ENCODE measurements at regions not wholly inside any gene's neighbourhood (a gene's known extent, or its start where the extent isn't known, plus 50 kb on each side); places are given as distances from the start of the nearest gene placed in this dataset.

GRCh38 chr5:98060148-98060547 lies 713.3 kb upstream of the RGMB start:
- ATAC-seq (no peak), DNase-seq (no peak)
- H3K27ac Mint-ChIP-seq, result no peak overlapping the region
- ChIA-PET POLR2A (no interaction called here), CTCF (no interaction called here)
- H3K9me3 Mint-ChIP-seq (ENCODE audit: low read depth), result no peaks in the 10 kb centered on the region
- intact Hi-C loops (cut with DNase I, micrococcal nuclease), result no loop called here
- no peaks in the 10 kb centered on the region for H3K4me1 Mint-ChIP-seq
- peaks cover 2% of the 10 kb centered on the region for H3K27me3 Mint-ChIP-seq
- H3K4me3 Mint-ChIP-seq, result no peak overlapping the region
- no peaks in the 10 kb centered on the region for H3K36me3 Mint-ChIP-seq (ENCODE audit: low read depth)

GRCh38 chr5:98064118-98064685 lies 709.3 kb upstream of the RGMB start:
- Mint-ChIP-seq H3K4me1 (no peaks in the 10 kb centered on the region), H3K27me3 (peaks cover 14% of the 10 kb centered on the region), H3K36me3 (ENCODE audit: low read depth) (no peaks in the 10 kb centered on the region), H3K9me3 (ENCODE audit: low read depth) (no peaks in the 10 kb centered on the region), H3K27ac (no peak overlapping the region), H3K4me3 (no peak overlapping the region)
- intact Hi-C loops (cut with DNase I, micrococcal nuclease), result no loop called here
- POLR2A ChIA-PET, result no interaction called here
- no peak for DNase-seq
- CTCF ChIA-PET, result interaction anchor here (0.6 kb wide), 1 partner anchor 968 kb away, joined by 3 read pairs; no protein-coding TSS in a partner anchor
- no peak for ATAC-seq

- POLR2A ChIA-PET, result no interaction called here
- H3K27me3 Mint-ChIP-seq, result peaks cover 14% of the 10 kb centered on the region
- CTCF ChIA-PET, result no interaction called here
These were observed 708.1 kb upstream of the RGMB start for GRCh38 chr5:98065261-98065909.

DNA sequence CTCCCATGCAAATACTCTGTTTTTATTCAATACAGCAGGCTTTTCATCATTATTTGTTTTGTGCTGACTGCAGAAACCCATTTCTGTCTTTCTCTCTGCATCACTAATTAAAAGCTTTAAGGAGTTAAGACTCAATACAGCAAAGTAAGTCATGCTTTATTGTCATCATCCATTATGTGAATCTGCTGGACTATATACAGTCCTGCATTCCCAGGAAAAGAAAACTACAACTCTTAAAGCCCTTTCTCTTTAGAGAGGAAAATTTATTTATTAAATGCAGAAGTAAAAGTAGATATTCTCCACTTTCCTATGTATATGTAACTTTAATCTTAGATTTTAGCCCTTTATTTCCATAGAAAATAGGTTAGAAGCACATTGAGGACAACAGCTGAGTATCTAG lies 706.6 kb upstream of the RGMB start:
- ChIA-PET CTCF (no interaction called here), POLR2A (no interaction called here)
- Mint-ChIP-seq H3K27me3 (peaks cover 14% of the 10 kb centered on the region), H3K27ac (no peak overlapping the region), H3K9me3 (ENCODE audit: low read depth) (no peaks in the 10 kb centered on the region), H3K4me3 (no peak overlapping the region), H3K36me3 (ENCODE audit: low read depth) (no peaks in the 10 kb centered on the region), H3K4me1 (peaks cover 10% of the 10 kb centered on the region)
- intact Hi-C loops (cut with DNase I, micrococcal nuclease), result no loop called here
- ATAC-seq (no peak), DNase-seq (no peak)

More at GRCh38 chr5:98065261-98065909, 708.1 kb upstream of the RGMB start:
- intact Hi-C loops (cut with DNase I, micrococcal nuclease), result no loop called here
- ATAC-seq (no peak), DNase-seq (no peak)
- H3K4me1 Mint-ChIP-seq, result peaks cover 7% of the 10 kb centered on the region
- H3K4me3 Mint-ChIP-seq, result no peak overlapping the region
- H3K27ac Mint-ChIP-seq, result no peak overlapping the region
- H3K9me3 Mint-ChIP-seq (ENCODE audit: low read depth), result no peaks in the 10 kb centered on the region
- H3K36me3 Mint-ChIP-seq (ENCODE audit: low read depth), result no peaks in the 10 kb centered on the region

GRCh38 chr5:98069876-98070512 lies 703.5 kb upstream of the RGMB start:
- peak; percentile 92 for ATAC-seq
- DNase-seq, result no peak
- H3K27ac Mint-ChIP-seq, result no peak overlapping the region
- ChIA-PET CTCF (interaction anchor here (0.7 kb wide), 1 partner anchor 8 kb away, joined by 4 read pairs; no protein-coding TSS in a partner anchor), POLR2A (no interaction called here)
- H3K4me3 Mint-ChIP-seq, result no peak overlapping the region
- H3K27me3 Mint-ChIP-seq, result peaks cover 13% of the 10 kb centered on the region
- H3K9me3 Mint-ChIP-seq (ENCODE audit: low read depth), result no peaks in the 10 kb centered on the region
- peaks cover 10% of the 10 kb centered on the region for H3K4me1 Mint-ChIP-seq
- no peaks in the 10 kb centered on the region for H3K36me3 Mint-ChIP-seq (ENCODE audit: low read depth)
- intact Hi-C loops (cut with DNase I, micrococcal nuclease), result no loop called here

GRCh38 chr5:98072921-98073320 lies 700.5 kb upstream of the RGMB start:
- CTCF ChIA-PET, result interaction anchor here (0.5 kb wide), 1 partner anchor 40 kb away, joined by 3 read pairs; no protein-coding TSS in a partner anchor
- no peaks in the 10 kb centered on the region for H3K9me3 Mint-ChIP-seq (ENCODE audit: low read depth)
- intact Hi-C loops (cut with DNase I, micrococcal nuclease), result no loop called here
- no peak overlapping the region for H3K27ac Mint-ChIP-seq
- no peak overlapping the region for H3K4me3 Mint-ChIP-seq
- DNase-seq (no peak), ATAC-seq (no peak)
- H3K4me1 Mint-ChIP-seq, result peaks cover 10% of the 10 kb centered on the region
- POLR2A ChIA-PET, result no interaction called here
- H3K27me3 Mint-ChIP-seq, result peaks cover 11% of the 10 kb centered on the region
- H3K36me3 Mint-ChIP-seq (ENCODE audit: low read depth), result no peaks in the 10 kb centered on the region

- H3K4me3 Mint-ChIP-seq, result no peak overlapping the region
- no peaks in the 10 kb centered on the region for H3K36me3 Mint-ChIP-seq (ENCODE audit: low read depth)
- DNase-seq, result no peak
- no peaks in the 10 kb centered on the region for H3K27me3 Mint-ChIP-seq
- no peak overlapping the region for H3K27ac Mint-ChIP-seq
- CTCF ChIA-PET, result no interaction called here
- H3K9me3 Mint-ChIP-seq (ENCODE audit: low read depth), result no peaks in the 10 kb centered on the region
- no peaks in the 10 kb centered on the region for H3K4me1 Mint-ChIP-seq
- intact Hi-C loops (cut with DNase I, micrococcal nuclease), result no loop called here
- no peak for ATAC-seq
- POLR2A ChIA-PET, result no interaction called here
These were observed 697.0 kb upstream of the RGMB start for GRCh38 chr5:98076501-98076900.

DNA sequence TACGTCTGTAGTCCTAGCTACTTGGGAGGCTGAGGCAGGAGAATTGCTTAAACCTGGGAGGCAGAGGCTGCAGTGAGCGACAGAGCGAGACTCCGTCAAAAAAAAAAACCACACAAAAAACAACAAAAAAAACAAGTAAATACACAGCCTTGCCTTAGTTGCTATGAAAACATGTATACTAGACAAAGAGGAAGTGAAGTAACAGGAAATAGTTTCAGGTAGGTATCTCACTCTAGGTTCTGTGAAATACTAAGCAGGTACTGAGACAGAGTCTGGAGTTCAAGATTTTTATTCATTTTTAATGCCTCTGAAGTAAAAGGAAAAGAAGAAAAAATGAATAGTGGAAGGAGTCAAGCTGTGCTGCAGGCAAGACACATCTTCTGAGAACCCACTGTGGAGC lies 687.9 kb upstream of the RGMB start:
- H3K27me3 Mint-ChIP-seq, result no peaks in the 10 kb centered on the region
- POLR2A ChIA-PET, result no interaction called here
- CTCF ChIA-PET, result no interaction called here
- H3K27ac Mint-ChIP-seq, result no peak overlapping the region
- intact Hi-C loops (cut with DNase I, micrococcal nuclease), result no loop called here
- no peak overlapping the region for H3K4me3 Mint-ChIP-seq
- no peaks in the 10 kb centered on the region for H3K36me3 Mint-ChIP-seq (ENCODE audit: low read depth)
- H3K4me1 Mint-ChIP-seq, result no peaks in the 10 kb centered on the region
- DNase-seq, result no peak
- no peaks in the 10 kb centered on the region for H3K9me3 Mint-ChIP-seq (ENCODE audit: low read depth)
- no peak for ATAC-seq

DNA sequence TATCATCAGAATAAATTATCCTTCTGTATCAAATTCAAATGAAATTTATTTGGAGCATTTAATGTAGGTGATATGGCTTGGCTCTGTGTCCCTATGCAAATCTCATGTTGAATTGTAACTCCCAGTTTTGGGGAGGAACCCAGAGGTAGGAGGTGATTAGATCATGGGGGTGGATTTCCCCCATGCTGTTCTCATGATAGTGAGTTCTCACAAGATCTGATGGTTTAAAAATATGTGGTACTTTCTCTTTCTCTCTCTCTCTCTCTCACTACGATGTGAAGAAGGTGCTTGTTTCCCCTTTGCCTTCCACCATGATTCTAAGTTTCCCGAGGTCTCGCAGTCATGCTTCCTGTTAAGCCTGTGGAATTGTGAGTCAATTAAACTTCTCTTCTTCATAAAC lies 678.4 kb upstream of the RGMB start:
- no peak for DNase-seq
- no peak overlapping the region for H3K4me3 Mint-ChIP-seq
- no peak for ATAC-seq
- H3K9me3 Mint-ChIP-seq (ENCODE audit: low read depth), result no peaks in the 10 kb centered on the region
- POLR2A ChIA-PET, result no interaction called here
- no peaks in the 10 kb centered on the region for H3K4me1 Mint-ChIP-seq
- intact Hi-C loops (cut with DNase I, micrococcal nuclease), result no loop called here
- no peaks in the 10 kb centered on the region for H3K36me3 Mint-ChIP-seq (ENCODE audit: low read depth)
- H3K27me3 Mint-ChIP-seq, result no peaks in the 10 kb centered on the region
- CTCF ChIA-PET, result no interaction called here
- no peak overlapping the region for H3K27ac Mint-ChIP-seq

DNA sequence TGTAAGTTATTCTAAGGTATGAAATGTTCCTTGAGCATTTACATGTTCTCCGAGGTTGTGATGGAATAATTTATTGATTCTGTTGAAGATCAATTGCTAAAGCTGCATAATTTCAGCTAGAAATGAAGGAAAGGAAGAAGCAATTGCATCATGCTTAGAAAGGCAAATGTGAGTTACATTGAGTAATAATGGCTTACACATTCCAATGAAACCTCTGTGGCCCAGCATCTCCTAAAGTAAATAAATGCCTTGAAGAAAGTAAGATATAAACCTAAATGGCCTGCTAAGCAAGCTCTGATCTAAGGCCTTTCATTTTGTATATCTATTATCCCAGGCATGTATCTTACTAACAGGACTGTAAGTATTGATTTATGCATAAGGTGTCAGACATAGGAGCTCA lies 677.3 kb upstream of the RGMB start:
- H3K9me3 Mint-ChIP-seq (ENCODE audit: low read depth), result no peaks in the 10 kb centered on the region
- H3K27ac Mint-ChIP-seq, result no peak overlapping the region
- no peak for DNase-seq
- intact Hi-C loops (cut with DNase I, micrococcal nuclease), result no loop called here
- no peaks in the 10 kb centered on the region for H3K36me3 Mint-ChIP-seq (ENCODE audit: low read depth)
- H3K4me1 Mint-ChIP-seq, result no peaks in the 10 kb centered on the region
- H3K27me3 Mint-ChIP-seq, result no peaks in the 10 kb centered on the region
- ATAC-seq, result no peak
- POLR2A ChIA-PET, result no interaction called here
- CTCF ChIA-PET, result interaction anchor here (0.6 kb wide), 1 partner anchor 24 kb away, joined by 3 read pairs; no protein-coding TSS in a partner anchor
- no peak overlapping the region for H3K4me3 Mint-ChIP-seq

GRCh38 chr5:98099448-98100105 lies 673.9 kb upstream of the RGMB start:
- Mint-ChIP-seq H3K9me3 (ENCODE audit: low read depth) (no peaks in the 10 kb centered on the region), H3K4me3 (no peak overlapping the region), H3K36me3 (ENCODE audit: low read depth) (no peaks in the 10 kb centered on the region), H3K27ac (no peak overlapping the region), H3K4me1 (no peaks in the 10 kb centered on the region), H3K27me3 (peaks cover 1% of the 10 kb centered on the region)
- ChIA-PET POLR2A (no interaction called here), CTCF (no interaction called here)
- DNase-seq, result no peak
- ATAC-seq, result no peak
- intact Hi-C loops (cut with DNase I, micrococcal nuclease), result no loop called here

DNA sequence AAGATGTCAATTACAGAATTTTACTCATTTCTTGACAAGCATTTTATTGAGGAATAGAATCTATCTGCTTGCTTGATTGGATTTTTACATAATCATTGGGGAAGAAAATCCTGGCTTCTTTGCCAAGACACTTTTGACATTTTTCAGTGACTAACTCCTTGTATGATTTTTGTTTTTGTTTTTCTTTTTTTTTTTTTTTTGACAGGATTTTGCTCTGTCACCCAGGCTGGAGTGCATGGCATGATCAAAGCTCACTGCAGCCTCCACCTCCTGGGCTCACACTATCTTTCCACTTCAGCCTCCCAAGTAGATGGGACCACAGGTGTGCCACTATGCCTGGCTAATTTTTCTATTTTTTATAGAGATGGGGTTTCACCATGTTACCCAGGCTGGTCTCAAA lies 672.3 kb upstream of the RGMB start:
- DNase-seq, result no peak
- H3K4me3 Mint-ChIP-seq, result no peak overlapping the region
- intact Hi-C loops (cut with DNase I, micrococcal nuclease), result no loop called here

More for the DNA sequence above, 672.3 kb upstream of the RGMB start:
- Mint-ChIP-seq H3K27me3 (peaks cover 2% of the 10 kb centered on the region), H3K27ac (no peak overlapping the region), H3K36me3 (ENCODE audit: low read depth) (no peaks in the 10 kb centered on the region), H3K4me1 (no peaks in the 10 kb centered on the region), H3K9me3 (ENCODE audit: low read depth) (no peaks in the 10 kb centered on the region)
- ChIA-PET POLR2A (no interaction called here), CTCF (no interaction called here)
- no peak for ATAC-seq
